A549 (cell line): ENCODE measurements at regions not wholly inside any gene's neighbourhood (a gene's known extent, or its start where the extent isn't known, plus 50 kb on each side); places are given as distances from the start of the nearest gene placed in this dataset.

ENCODE experiments used
- ATAC-seq, 2 experiments: fragments of 200-7000 bp in 1 of 2; fragments of >200 bp in 1 of 2; cut with Nextera tagmentation in 1 of 2; cut with Tn5 transposase in 1 of 2; 3 replicates each; pipeline versions ENCODE4 v1.8.0 to v1.9.1; 2018 to 2020; ENCODE audit warnings: mild to moderate bottlenecking in 1 of 2, moderate library complexity in 1 of 2
- CTCF ChIA-PET: fragments of 300-600 bp; sonication (Branson Sonifier 250); formaldehyde crosslinking; extraction: SDS; loops from one replicate; lab custom pipeline; 2021; ENCODE audit warnings: antibody characterized with exemption, inconsistent platforms; lab: Yijun Ruan, JAX
- POLR2A ChIA-PET: fragments of 350-600 bp; formaldehyde crosslinking; extraction: SDS; loops from one replicate; lab custom pipeline; 2021; ENCODE audit warnings: antibody characterized with exemption, inconsistent platforms; lab: Yijun Ruan, JAX
- DNase-seq, 2 experiments: peaks; one replicate each; pipeline versions ENCODE4 v3.0.0 to v3.0.0-alpha.2; 2011 to 2016; ENCODE audit warnings: low read depth in 1 of 2, low spot score in 1 of 2
- FAIRE-seq: peaks from 2 replicates; lab custom pipeline; 2011; peaks lifted over from hg19 to GRCh38; lab: Jason Lieb, UNC
- H3K27ac ChIP-seq, 2 experiments: fragments of >200 bp; sonication (Bioruptor Twin); formaldehyde crosslinking; 3 replicates each; pipeline ENCODE4 v1.5.1; 2016 to 2017
- H3K4me1 ChIP-seq: fragments of >200 bp; sonication (Bioruptor Twin); formaldehyde crosslinking; 3 replicates; pipeline ENCODE4 v1.6.1; 2016
- H3K4me2 ChIP-seq: fragments of >200 bp; sonication (Bioruptor Twin); formaldehyde crosslinking; 3 replicates; pipeline ENCODE4 v1.6.1; 2016
- H3K4me3 ChIP-seq: fragments of >200 bp; sonication (Bioruptor Twin); formaldehyde crosslinking; 3 replicates; pipeline ENCODE4 v1.5.1; 2016
- H3K9me3 ChIP-seq: fragments of >200 bp; sonication (Bioruptor Twin); formaldehyde crosslinking; 3 replicates; pipeline ENCODE4 v1.6.1; 2016
- BHLHE40 ChIP-seq: IDR thresholded peaks from 2 replicates; pipeline ENCODE4 v1.6.1; 2012; ENCODE audit warnings: low read depth, low read length, inconsistent platforms
- EHMT2 ChIP-seq: fragments of 200-600 bp; sonication (generic); IDR thresholded peaks from 2 replicates; pipeline ENCODE4 v1.6.1; 2016; ENCODE audit warnings: antibody characterized with exemption, low read depth, mild to moderate bottlenecking, moderate library complexity
- FOSB ChIP-seq: fragments of 250-450 bp; sonication (Bioruptor Pico); IDR thresholded peaks from 2 replicates; pipeline ENCODE4 v1.5.0; 2020; ENCODE audit warnings: mild to moderate bottlenecking, moderate library complexity
- FOSL2 ChIP-seq, 2 experiments: fragments of 450-650 bp in 1 of 2; fragments of >200 bp in 1 of 2; sonication (Bioruptor Twin) in 1 of 2; formaldehyde crosslinking; IDR thresholded peaks; 2 replicates each; pipeline versions ENCODE4 v1.5.0 to v1.6.1; 2016 to 2020; ENCODE audit warnings: mild to moderate bottlenecking in 1 of 2, moderate library complexity in 1 of 2
- HDAC2 ChIP-seq: fragments of 200-600 bp; sonication (generic); IDR thresholded peaks from 2 replicates; pipeline ENCODE4 v1.6.1; 2016
- HEYL ChIP-seq: fragments of 250-450 bp; sonication (Bioruptor Pico); IDR thresholded peaks from 2 replicates; pipeline ENCODE4 v1.8.0; 2021; ENCODE audit warnings: mild to moderate bottlenecking, moderate library complexity
- HOXB5 ChIP-seq: fragments of 250-450 bp; sonication (Bioruptor Pico); IDR thresholded peaks from 2 replicates; pipeline ENCODE4 v1.5.0; 2020; ENCODE audit warnings: mild to moderate bottlenecking, moderate library complexity
- JUN ChIP-seq, 2 experiments: fragments of >200 bp; sonication (Bioruptor Twin); formaldehyde crosslinking; IDR thresholded peaks; 2 replicates in 1 of 2; 3 replicates in 1 of 2; pipeline ENCODE4 v1.6.1; 2016 to 2017
- KDM1A ChIP-seq: fragments of 200-600 bp; sonication (generic); IDR thresholded peaks from 2 replicates; pipeline ENCODE4 v1.6.1; 2016; ENCODE audit warnings: low read depth, mild to moderate bottlenecking
- MAFK ChIP-seq: fragments of 450-650 bp; IDR thresholded peaks from 2 replicates; pipeline ENCODE4 v1.6.1; 2014; ENCODE audit not compliant: partially characterized antibody
- MYC ChIP-seq: IDR thresholded peaks from 2 replicates; pipeline ENCODE4 v1.6.1; 2012; ENCODE audit warnings: mild to moderate bottlenecking, inconsistent platforms, low read length, improper control_type of control experiment, borderline replicate concordance
- NFE2L2 ChIP-seq: fragments of 150-350 bp; conservative IDR thresholded peaks from 2 replicates; pipeline ENCODE4 v1.6.1; 2014; ENCODE audit warnings: low read length
- NPAS2 ChIP-seq: fragments of 250-450 bp; sonication (Bioruptor Pico); IDR thresholded peaks from 2 replicates; pipeline ENCODE4 v1.8.0; 2022; ENCODE audit warnings: mild to moderate bottlenecking, moderate library complexity, borderline replicate concordance
- PHF8 ChIP-seq: fragments of 200-600 bp; sonication (generic); IDR thresholded peaks from 2 replicates; pipeline ENCODE4 v1.6.1; 2016; ENCODE audit warnings: low read depth, mild to moderate bottlenecking, antibody characterized with exemption, moderate library complexity, borderline replicate concordance
- RCOR1 ChIP-seq: fragments of 150-350 bp; IDR thresholded peaks from 2 replicates; pipeline ENCODE4 v1.6.1; 2014; ENCODE audit warnings: antibody characterized with exemption, low read length, low read depth
- ZNF302 ChIP-seq: fragments of 250-450 bp; sonication (Bioruptor Pico); IDR thresholded peaks from 2 replicates; pipeline ENCODE4 v1.9.0; 2021; ENCODE audit warnings: inconsistent platforms, mild to moderate bottlenecking, moderate library complexity
- WGBS: methylation state at CpG from one replicate; pipeline ENCODE4 v1.1.6; 2017; ENCODE audit errors: missing lambda C conversion rate; 5-methylcytosine and 5-hydroxymethylcytosine counted together
- TF ChIP-seq, protein P1 (sequence below): fragments of >200 bp; sonication (Bioruptor Twin); formaldehyde crosslinking; IDR thresholded peaks from 3 replicates; pipeline ENCODE4 v1.5.1; 2016
- TF ChIP-seq, protein P2 (sequence below): fragments of >200 bp; sonication (Bioruptor Twin); formaldehyde crosslinking; IDR thresholded peaks from 2 replicates; pipeline ENCODE4 v1.6.1; 2016
- TF ChIP-seq, protein P3 (sequence below): fragments of 250-450 bp; sonication (Bioruptor Pico); IDR thresholded peaks from 2 replicates; pipeline ENCODE4 v1.5.0; 2020; ENCODE audit warnings: low read depth, mild to moderate bottlenecking, moderate library complexity
- TF ChIP-seq, protein P4 (sequence below): IDR thresholded peaks from 2 replicates; pipeline ENCODE4 v1.6.1; 2012
- TF ChIP-seq, protein P5 (sequence below): fragments of 450-650 bp; IDR thresholded peaks from 2 replicates; pipeline ENCODE4 v1.6.1; 2014; ENCODE audit warnings: antibody characterized with exemption

DNA sequence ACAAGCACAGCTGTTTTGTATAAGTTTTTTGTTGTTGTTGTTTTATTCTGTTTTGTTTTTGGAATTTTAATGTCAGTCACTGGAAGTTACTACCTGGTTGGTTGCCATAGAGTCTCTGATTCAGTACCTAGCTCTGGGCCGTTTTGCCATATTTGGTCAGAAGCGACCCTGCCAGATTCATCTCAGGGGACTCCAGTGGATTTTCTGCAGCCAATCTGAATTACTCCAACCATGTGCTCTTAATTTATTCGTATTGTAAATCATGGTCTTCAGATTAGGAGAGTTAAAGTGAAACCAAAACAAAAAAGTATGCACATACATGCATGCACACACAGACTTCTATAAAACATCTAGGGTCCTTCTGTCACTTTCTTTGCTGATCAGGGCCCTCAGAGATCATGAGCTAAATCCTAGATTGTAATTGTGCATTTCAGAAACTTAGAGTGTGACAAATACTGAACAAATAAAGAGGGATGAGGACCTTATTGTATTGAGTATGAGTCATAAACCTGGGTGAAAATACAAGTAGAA is 317.4 kb upstream of the UBE2E3 start:
- WGBS, result 49% methylated on average over 3 of the region's 3 CpGs

DNA sequence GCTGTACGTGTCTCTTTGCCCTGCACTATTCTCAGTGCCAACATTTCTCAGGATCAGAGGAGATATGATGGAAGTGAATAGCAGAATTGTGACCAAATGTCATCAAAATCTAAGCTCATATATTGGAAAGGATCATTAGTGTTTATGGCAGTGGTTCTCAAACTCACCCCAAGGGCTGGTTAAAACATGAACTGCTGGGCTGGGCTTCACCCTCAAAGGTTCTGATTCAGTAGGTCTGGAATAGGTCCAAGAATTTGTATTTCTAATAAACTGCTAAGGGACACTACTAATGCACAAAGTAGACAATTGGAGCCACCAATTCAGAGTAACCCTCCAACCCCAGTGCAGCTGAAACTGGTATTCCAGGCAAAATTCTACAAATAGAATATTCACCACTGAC is 317.9 kb upstream of the UBE2E3 start:
- Histone ChIP-seq H3K27ac (no peak overlapping the region), H3K4me3 (no peak overlapping the region), H3K4me2 (peak overlapping the region; percentile 42), H3K9me3 (no peaks in the 10 kb centered on the region), H3K4me1 (peaks cover 17% of the 10 kb centered on the region; the same call in 2 of the 3 replicates)
- DNase-seq (no peak), FAIRE-seq (no peak), ATAC-seq (no peak)
- TF ChIP-seq JUN (IDR thresholded peaks at IDR 0.05) (no peak), KDM1A (no peak), BHLHE40 (no peak), PHF8 (no peak), EHMT2 (no peak), HDAC2 (no peak), HEYL (CRISPR knock-in tag) (no peak), MYC (no peak), MAFK (no peak), ZNF302 (CRISPR knock-in tag) (no peak), RCOR1 (no peak), NPAS2 (no peak), FOSB (no peak), NFE2L2 (no peak), HOXB5 (no peak)
- TF ChIP-seq, protein P1, sequence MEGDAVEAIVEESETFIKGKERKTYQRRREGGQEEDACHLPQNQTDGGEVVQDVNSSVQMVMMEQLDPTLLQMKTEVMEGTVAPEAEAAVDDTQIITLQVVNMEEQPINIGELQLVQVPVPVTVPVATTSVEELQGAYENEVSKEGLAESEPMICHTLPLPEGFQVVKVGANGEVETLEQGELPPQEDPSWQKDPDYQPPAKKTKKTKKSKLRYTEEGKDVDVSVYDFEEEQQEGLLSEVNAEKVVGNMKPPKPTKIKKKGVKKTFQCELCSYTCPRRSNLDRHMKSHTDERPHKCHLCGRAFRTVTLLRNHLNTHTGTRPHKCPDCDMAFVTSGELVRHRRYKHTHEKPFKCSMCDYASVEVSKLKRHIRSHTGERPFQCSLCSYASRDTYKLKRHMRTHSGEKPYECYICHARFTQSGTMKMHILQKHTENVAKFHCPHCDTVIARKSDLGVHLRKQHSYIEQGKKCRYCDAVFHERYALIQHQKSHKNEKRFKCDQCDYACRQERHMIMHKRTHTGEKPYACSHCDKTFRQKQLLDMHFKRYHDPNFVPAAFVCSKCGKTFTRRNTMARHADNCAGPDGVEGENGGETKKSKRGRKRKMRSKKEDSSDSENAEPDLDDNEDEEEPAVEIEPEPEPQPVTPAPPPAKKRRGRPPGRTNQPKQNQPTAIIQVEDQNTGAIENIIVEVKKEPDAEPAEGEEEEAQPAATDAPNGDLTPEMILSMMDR, result no peak
- TF ChIP-seq, protein P2, sequence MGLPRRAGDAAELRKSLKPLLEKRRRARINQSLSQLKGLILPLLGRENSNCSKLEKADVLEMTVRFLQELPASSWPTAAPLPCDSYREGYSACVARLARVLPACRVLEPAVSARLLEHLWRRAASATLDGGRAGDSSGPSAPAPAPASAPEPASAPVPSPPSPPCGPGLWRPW, result no peak
- TF ChIP-seq, protein P3, sequence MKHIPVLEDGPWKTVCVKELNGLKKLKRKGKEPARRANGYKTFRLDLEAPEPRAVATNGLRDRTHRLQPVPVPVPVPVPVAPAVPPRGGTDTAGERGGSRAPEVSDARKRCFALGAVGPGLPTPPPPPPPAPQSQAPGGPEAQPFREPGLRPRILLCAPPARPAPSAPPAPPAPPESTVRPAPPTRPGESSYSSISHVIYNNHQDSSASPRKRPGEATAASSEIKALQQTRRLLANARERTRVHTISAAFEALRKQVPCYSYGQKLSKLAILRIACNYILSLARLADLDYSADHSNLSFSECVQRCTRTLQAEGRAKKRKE (CRISPR knock-in tag), result no peak
- TF ChIP-seq, protein P4, sequence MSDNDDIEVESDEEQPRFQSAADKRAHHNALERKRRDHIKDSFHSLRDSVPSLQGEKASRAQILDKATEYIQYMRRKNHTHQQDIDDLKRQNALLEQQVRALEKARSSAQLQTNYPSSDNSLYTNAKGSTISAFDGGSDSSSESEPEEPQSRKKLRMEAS, result no peak
- TF ChIP-seq, protein P5, sequence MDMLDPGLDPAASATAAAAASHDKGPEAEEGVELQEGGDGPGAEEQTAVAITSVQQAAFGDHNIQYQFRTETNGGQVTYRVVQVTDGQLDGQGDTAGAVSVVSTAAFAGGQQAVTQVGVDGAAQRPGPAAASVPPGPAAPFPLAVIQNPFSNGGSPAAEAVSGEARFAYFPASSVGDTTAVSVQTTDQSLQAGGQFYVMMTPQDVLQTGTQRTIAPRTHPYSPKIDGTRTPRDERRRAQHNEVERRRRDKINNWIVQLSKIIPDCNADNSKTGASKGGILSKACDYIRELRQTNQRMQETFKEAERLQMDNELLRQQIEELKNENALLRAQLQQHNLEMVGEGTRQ, result no peak
- ChIA-PET CTCF (no interaction called here), POLR2A (no interaction called here)
- 94% methylated on average over 1 of the region's 1 CpG for WGBS

More for the DNA sequence above, 317.4 kb upstream of the UBE2E3 start:
- ATAC-seq (no peak), DNase-seq (no peak), FAIRE-seq (no peak)
- H3K4me2 ChIP-seq, result peak overlapping the region; percentile 42
- ChIA-PET POLR2A (no interaction called here), CTCF (no interaction called here)
- H3K4me3 ChIP-seq, result no peak overlapping the region
- H3K4me1 ChIP-seq, result peaks cover 15% of the 10 kb centered on the region; the same call in 2 of the 3 replicates
- no peaks in the 10 kb centered on the region for H3K9me3 ChIP-seq
- no peak overlapping the region for H3K27ac ChIP-seq
- TF ChIP-seq FOSL2 (IDR thresholded peaks at IDR 0.05) (no peak), FOSL2 (CRISPR knock-in tag; IDR thresholded peaks at IDR 0.05) (peak; percentile 46)
- TF ChIP-seq, protein P5, result no peak
- TF ChIP-seq, all 56 proteins: peak for 1
